ENCODE measurements at regions not wholly inside any gene's neighbourhood (a gene's known extent, or its start where the extent isn't known, plus 50 kb on each side); places are given as distances from the start of the nearest gene placed in this dataset.

GRCh38 chr17:62126292-62126691 lies 61.2 kb upstream of the MED13 start:
- Mint-ChIP-seq H3K9me3 (no peaks in the 10 kb centered on the region), H3K4me3 (no peak overlapping the region), H3K27me3 (peaks cover 20% of the 10 kb centered on the region), H3K36me3 (ENCODE audit: low read depth) (no peaks in the 10 kb centered on the region), H3K27ac (no peak overlapping the region), H3K4me1 (no peaks in the 10 kb centered on the region)
- DNase-seq (no peak), ATAC-seq (no peak)

- H3K27me3 Mint-ChIP-seq = peaks cover 21% of the 10 kb centered on the region
- DNase-seq = no peak
- no peak for ATAC-seq
- no peak overlapping the region for H3K4me3 Mint-ChIP-seq
- no peak overlapping the region for H3K27ac Mint-ChIP-seq
- peaks cover 2% of the 10 kb centered on the region for H3K4me1 Mint-ChIP-seq
- H3K9me3 Mint-ChIP-seq = no peaks in the 10 kb centered on the region
- H3K36me3 Mint-ChIP-seq (ENCODE audit: low read depth) = no peaks in the 10 kb centered on the region
Measured at GRCh38 chr17:62125307-62125706, 60.2 kb upstream of the MED13 start.

- Mint-ChIP-seq H3K27me3 (peaks cover 20% of the 10 kb centered on the region), H3K36me3 (ENCODE audit: low read depth) (no peaks in the 10 kb centered on the region), H3K4me3 (no peak overlapping the region), H3K4me1 (peaks cover 2% of the 10 kb centered on the region), H3K9me3 (no peaks in the 10 kb centered on the region), H3K27ac (no peak overlapping the region)
- DNase-seq = no peak
- no peak for ATAC-seq
Measured at GRCh38 chr17:62121025-62121730, 56.1 kb upstream of the MED13 start.

DNA sequence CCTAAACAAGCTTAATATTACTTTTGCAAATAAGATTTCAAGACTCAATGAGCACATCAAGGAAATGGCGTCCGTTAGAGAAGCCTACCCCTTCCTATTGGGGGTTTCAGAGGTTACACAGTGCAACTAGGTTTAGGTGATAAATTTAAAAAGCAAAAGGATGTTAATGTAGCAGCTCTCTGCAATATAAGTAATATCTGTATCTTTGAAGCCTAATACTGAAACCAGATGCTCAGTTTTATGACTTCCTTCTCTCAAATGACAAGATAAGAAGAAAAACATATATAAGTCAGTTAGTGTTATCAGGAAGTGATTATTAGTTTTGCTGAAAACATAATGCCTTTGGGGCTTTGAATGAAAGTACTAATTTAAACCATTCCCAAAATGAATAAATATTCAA lies 54.3 kb upstream of the MED13 start:
- Mint-ChIP-seq H3K9me3 (no peaks in the 10 kb centered on the region), H3K4me3 (no peak overlapping the region), H3K36me3 (ENCODE audit: low read depth) (no peaks in the 10 kb centered on the region), H3K4me1 (peaks cover 2% of the 10 kb centered on the region), H3K27me3 (peaks cover 10% of the 10 kb centered on the region), H3K27ac (no peak overlapping the region)
- ATAC-seq (no peak), DNase-seq (no peak)

All from activated naive CD8-positive, alpha-beta T cell treated with anti-CD3 and anti-CD28 coated beads, Interleukin-2, amount 50 U/mL, for 24 hours (primary cell).